CD4-positive, alpha-beta T cell (primary cell): ENCODE measurements at regions not wholly inside any gene's neighbourhood (a gene's known extent, or its start where the extent isn't known, plus 50 kb on each side); places are given as distances from the start of the nearest gene placed in this dataset.

Source experiments
- ATAC-seq: fragments of 200-7000 bp; cut with Tn5 transposase; one replicate; pipeline ENCODE4 v1.10.0; 2022; ENCODE audit warnings: mild to moderate bottlenecking; ENCODE audit not compliant: poor library complexity
- CTCF ChIA-PET: fragments of 350-600 bp; sonication (Branson Sonifier 250); formaldehyde crosslinking; loops from one replicate; lab custom pipeline; 2021; ENCODE audit warnings: antibody characterized with exemption, inconsistent platforms; lab: Charles Lee
- POLR2A ChIA-PET: fragments of 350-600 bp; sonication (Branson Sonifier 250); formaldehyde crosslinking; loops from one replicate; lab custom pipeline; 2021; ENCODE audit warnings: antibody characterized with exemption, inconsistent platforms; lab: Charles Lee
- DNase-seq, 14 experiments: peaks; one replicate each; pipeline ENCODE4 v3.0.0-alpha.2; 2013 to 2020; ENCODE audit warnings: mixed read lengths in 2 of 14
- H3K27ac ChIP-seq, 2 donors: one replicate each; pipeline versions ENCODE4 v1.5.1 to v1.7.0; 2013; ENCODE audit warnings: low read length in 2 of 2, low read depth in 1 of 2, mild to moderate bottlenecking in 1 of 2
- H3K27me3 ChIP-seq, 2 experiments: 1 replicate in 1 of 2; 2 replicates in 1 of 2; pipeline versions ENCODE4 v1.6.1 to v1.7.0; 2013; ENCODE audit warnings: low read length in 2 of 2, control low read depth in 1 of 2, mild to moderate bottlenecking in 1 of 2, moderate library complexity in 1 of 2; ENCODE audit not compliant: insufficient read depth in 2 of 2, control insufficient read depth in 1 of 2
- H3K36me3 ChIP-seq: one replicate; pipeline ENCODE4 v1.6.1; 2013; ENCODE audit warnings: low read length, control low read depth; ENCODE audit not compliant: insufficient read depth
- H3K4me1 ChIP-seq: one replicate; pipeline ENCODE4 v1.6.1; 2013; ENCODE audit warnings: low read length, control low read depth; ENCODE audit not compliant: insufficient read depth
- H3K4me3 ChIP-seq: one replicate; pipeline ENCODE4 v1.5.1; 2013; ENCODE audit warnings: mild to moderate bottlenecking, low read length, moderate library complexity
- H3K9me3 ChIP-seq, 2 experiments: 1 replicate in 1 of 2; 2 replicates in 1 of 2; pipeline versions ENCODE4 v1.6.1 to v1.7.0; 2013; ENCODE audit warnings: low read length in 2 of 2, mild to moderate bottlenecking in 2 of 2, control low read depth in 1 of 2, moderate library complexity in 1 of 2; ENCODE audit not compliant: control insufficient read depth in 1 of 2, insufficient read depth in 1 of 2
- H3K27ac Mint-ChIP-seq: one replicate; pipeline ENCODE4 v1.8.0; 2020; ENCODE audit warnings: mixed read lengths
- H3K27me3 Mint-ChIP-seq: one replicate; pipeline ENCODE4 v1.8.0; 2021; ENCODE audit warnings: mixed read lengths
- H3K36me3 Mint-ChIP-seq: one replicate; pipeline ENCODE4 v1.8.0; 2021; ENCODE audit warnings: low read depth, mixed read lengths
- H3K4me1 Mint-ChIP-seq: one replicate; pipeline ENCODE4 v1.8.0; 2021; ENCODE audit warnings: low read depth, mixed read lengths
- H3K4me3 Mint-ChIP-seq: one replicate; pipeline ENCODE4 v1.8.0; 2020; ENCODE audit warnings: mild to moderate bottlenecking, mixed read lengths
- H3K9me3 Mint-ChIP-seq: one replicate; pipeline ENCODE4 v1.8.0; 2020; ENCODE audit warnings: mixed read lengths
- CTCF ChIP-seq: fragments of 200-600 bp; IDR thresholded peaks from one replicate; pipeline ENCODE4 v1.8.0; 2022; ENCODE audit warnings: antibody characterized with exemption, mild to moderate bottlenecking
- intact Hi-C, 2 experiments: fragments of 100-400 bp; cut with DNase I in 1 of 2; cut with micrococcal nuclease in 1 of 2; formaldehyde crosslinking; loops; one replicate each; pipeline versions ENCODE4 v1.15.1 to v1.9.0; 2023 to 2025; cut with DNase I, micrococcal nuclease

DNA sequence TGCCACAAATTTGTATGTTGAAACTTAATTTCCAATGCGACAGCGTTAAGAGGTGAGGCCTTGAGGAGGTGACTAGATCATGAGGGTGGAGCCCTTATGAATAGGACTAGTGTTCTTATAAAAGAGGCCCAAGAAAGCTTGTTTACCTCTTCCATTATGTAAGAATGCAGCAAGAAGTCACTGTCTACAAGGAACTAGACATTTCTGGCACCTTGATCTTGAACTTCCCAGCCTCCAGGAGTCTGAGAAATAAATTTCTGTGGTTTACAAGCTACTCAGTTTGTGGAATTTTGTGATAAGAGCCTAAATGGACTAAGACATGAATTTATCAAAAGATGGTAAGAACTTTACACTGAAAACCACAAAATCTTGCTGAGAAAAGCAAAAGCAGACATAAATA is 173.6 kb upstream of the SGK1 start:
- H3K9me3 ChIP-seq, result no peaks in the 10 kb centered on the region
- Mint-ChIP-seq H3K4me1 (no peaks in the 10 kb centered on the region), H3K9me3 (no peaks in the 10 kb centered on the region), H3K27ac (no peak overlapping the region), H3K4me3 (no peak overlapping the region), H3K36me3 (no peaks in the 10 kb centered on the region), H3K27me3 (no peaks in the 10 kb centered on the region)
- intact Hi-C loops, result no loop called here
- ChIA-PET POLR2A (no interaction called here), CTCF (no interaction called here)
- no peak overlapping the region for H3K27ac ChIP-seq
- ATAC-seq, result no peak
- no peak overlapping the region for H3K4me3 ChIP-seq
- H3K36me3 ChIP-seq, result no peaks in the 10 kb centered on the region
- no peaks in the 10 kb centered on the region for H3K4me1 ChIP-seq
- no peak for DNase-seq
- no peak for TF ChIP-seq CTCF
- H3K27me3 ChIP-seq, result no peaks in the 10 kb centered on the region

DNA sequence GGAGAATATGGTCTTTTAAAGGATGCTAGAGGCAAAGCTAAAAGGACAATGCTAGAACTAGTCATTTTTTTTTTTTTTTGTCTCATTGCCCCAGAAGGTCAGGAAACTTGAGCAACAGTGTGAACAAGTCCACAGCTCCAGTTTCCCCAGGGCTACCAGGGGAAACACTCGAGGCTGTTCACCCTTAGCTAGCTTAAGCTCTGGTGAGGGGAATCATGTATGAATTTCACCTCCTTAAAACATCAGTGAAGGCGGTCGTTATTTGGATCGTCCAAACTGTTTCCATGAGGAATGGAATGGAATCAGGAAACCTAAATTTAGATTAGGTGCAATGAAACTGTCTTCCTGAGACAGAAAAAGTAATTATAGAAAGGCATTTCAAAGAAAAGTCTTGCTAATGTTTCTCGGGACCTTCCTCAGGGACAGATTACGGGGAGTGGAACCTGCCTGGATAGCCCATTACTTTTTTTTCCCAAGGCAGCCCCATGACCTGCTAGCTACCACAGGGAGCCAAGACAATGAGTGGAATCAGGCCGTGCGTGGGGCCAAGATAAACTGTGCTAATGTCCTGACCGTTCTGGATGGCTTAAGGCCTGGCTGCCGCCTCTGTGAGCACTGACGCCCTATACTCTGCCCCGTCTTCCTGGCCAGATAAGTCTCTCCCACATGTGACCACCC is 164.8 kb upstream of the SGK1 start:
- ATAC-seq (no peak), DNase-seq (no peak)
- no peak overlapping the region for H3K4me3 ChIP-seq
- H3K4me1 ChIP-seq, result no peaks in the 10 kb centered on the region
- H3K9me3 ChIP-seq, result no peaks in the 10 kb centered on the region
- H3K36me3 Mint-ChIP-seq, result no peaks in the 10 kb centered on the region
- TF ChIP-seq CTCF, result no peak
- H3K27me3 Mint-ChIP-seq, result no peaks in the 10 kb centered on the region
- no peak overlapping the region for H3K4me3 Mint-ChIP-seq
- POLR2A ChIA-PET, result interaction anchor here (0.6 kb wide), 1 partner anchor 115 kb away, joined by 3 read pairs; no protein-coding TSS in a partner anchor
- H3K27me3 ChIP-seq, result no peaks in the 10 kb centered on the region
- no peak overlapping the region for H3K27ac Mint-ChIP-seq
- CTCF ChIA-PET, result interaction anchor here (0.6 kb wide), 1 partner anchor 28 kb away, joined by 3 read pairs; no protein-coding TSS in a partner anchor
- no peaks in the 10 kb centered on the region for H3K36me3 ChIP-seq
- no peaks in the 10 kb centered on the region for H3K4me1 Mint-ChIP-seq
- no peaks in the 10 kb centered on the region for H3K9me3 Mint-ChIP-seq
- no peak overlapping the region for H3K27ac ChIP-seq
- intact Hi-C loops, result no loop called here

DNA sequence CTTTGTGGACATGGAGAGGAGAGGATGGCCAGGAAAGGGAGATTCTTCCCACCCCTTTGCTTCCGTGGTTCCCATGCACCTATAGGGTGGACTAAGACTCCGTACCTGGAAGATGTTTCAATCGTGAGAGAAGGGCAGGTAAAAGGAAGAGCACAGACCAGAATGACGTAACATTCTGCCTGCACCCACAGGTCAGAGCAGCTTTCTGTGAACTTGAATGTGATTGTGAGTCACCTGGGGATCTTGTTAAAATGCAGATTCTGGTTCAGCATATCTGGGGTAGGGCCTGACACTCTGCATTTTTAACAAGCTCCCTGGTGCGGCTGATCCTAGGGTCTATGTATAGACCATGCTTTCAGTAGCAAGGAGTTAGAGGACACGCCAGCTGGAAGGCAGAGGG is 164.1 kb upstream of the SGK1 start:
- Histone ChIP-seq H3K4me1 (no peaks in the 10 kb centered on the region), H3K36me3 (no peaks in the 10 kb centered on the region), H3K4me3 (no peak overlapping the region), H3K9me3 (no peaks in the 10 kb centered on the region), H3K27me3 (no peaks in the 10 kb centered on the region), H3K27ac (no peak overlapping the region)
- Mint-ChIP-seq H3K27ac (no peak overlapping the region), H3K4me1 (no peaks in the 10 kb centered on the region), H3K4me3 (no peak overlapping the region), H3K9me3 (no peaks in the 10 kb centered on the region), H3K36me3 (no peaks in the 10 kb centered on the region), H3K27me3 (no peaks in the 10 kb centered on the region)
- no peak for ATAC-seq
- DNase-seq, result no peak
- CTCF ChIA-PET, result no interaction called here
- POLR2A ChIA-PET, result interaction anchor here (0.6 kb wide), 1 partner anchor 116 kb away, joined by 3 read pairs; no protein-coding TSS in a partner anchor
- intact Hi-C loops, result no loop called here
- no peak for TF ChIP-seq CTCF
